Fibroblast of lung (primary cell): ENCODE measurements at regions not wholly inside any gene's neighbourhood (a gene's known extent, or its start where the extent isn't known, plus 50 kb on each side); places are given as distances from the start of the nearest gene placed in this dataset.

Experiments
- CTCF ChIP-seq, 2 donors: IDR thresholded peaks in 1 of 2; conservative IDR thresholded peaks in 1 of 2; 1 replicate in 1 of 2; 2 replicates in 1 of 2; pipeline ENCODE4 v1.5.1; 2011 to 2012; ENCODE audit warnings: low read length in 2 of 2, control low read depth in 1 of 2, inconsistent platforms in 1 of 2, low read depth in 1 of 2, mild to moderate bottlenecking in 1 of 2
- EZH2 ChIP-seq: IDR thresholded peaks from 2 replicates; pipeline ENCODE4 v1.5.1; 2012; ENCODE audit warnings: low read length, control low read depth, mild to moderate bottlenecking; ENCODE audit errors: missing control alignments

DNA sequence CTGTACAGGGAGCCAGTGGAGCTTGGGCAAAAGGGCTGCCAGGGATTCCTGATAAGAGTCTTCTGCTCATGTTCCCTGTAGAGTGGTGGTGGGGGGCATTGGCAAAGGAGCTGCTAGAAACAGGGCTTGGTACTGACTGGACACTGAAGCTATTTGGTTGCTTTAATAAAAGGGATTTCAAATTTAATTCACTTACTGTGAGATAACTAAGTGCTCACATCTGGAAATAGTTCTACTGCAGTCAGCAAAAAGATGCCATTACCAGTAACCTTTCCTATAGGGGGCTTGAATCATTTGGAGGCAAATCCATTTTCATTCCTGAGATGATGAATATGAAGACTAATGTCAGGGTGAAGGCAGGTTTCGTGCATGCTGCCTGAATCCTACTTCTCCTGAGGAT, 94.3 kb upstream of the DOCK10 start:
- no peak for TF ChIP-seq EZH2
- no peak for TF ChIP-seq CTCF (conservative IDR thresholded peaks at IDR 0.05 in 1 of 2, IDR thresholded peaks at IDR 0.05 in 1 of 2; ENCODE audit: low read depth in 1 of 2, low read length in 2 of 2)
